ENCODE measurements at regions not wholly inside any gene's neighbourhood (a gene's known extent, or its start where the extent isn't known, plus 50 kb on each side); places are given as distances from the start of the nearest gene placed in this dataset.

- no peak for DNase-seq
Measured at GRCh38 chr9:117547904-117548303, 133.0 kb upstream of the ASTN2 start.

- DNase-seq = no peak
Measured at GRCh38 chr9:117546894-117547678, 132.2 kb upstream of the ASTN2 start.

GRCh38 chr9:117545846-117546245 is 131.0 kb upstream of the ASTN2 start:
- DNase-seq = no peak

GRCh38 chr9:117543089-117543488 is 128.2 kb upstream of the ASTN2 start:
- DNase-seq = no peak

GRCh38 chr9:117542021-117542420 is 127.2 kb upstream of the ASTN2 start:
- no peak for DNase-seq

GRCh38 chr9:117541181-117541580 is 126.3 kb upstream of the ASTN2 start:
- no peak for DNase-seq

GRCh38 chr9:117535973-117536372 is 121.1 kb upstream of the ASTN2 start:
- DNase-seq = no peak

GRCh38 chr9:117535434-117535833 is 120.6 kb upstream of the ASTN2 start:
- DNase-seq = no peak

GRCh38 chr9:117528225-117528624 is 113.4 kb upstream of the ASTN2 start:
- DNase-seq = no peak

GRCh38 chr9:117526674-117527073 is 111.8 kb upstream of the ASTN2 start:
- no peak for DNase-seq

GRCh38 chr9:117523531-117524153 is 108.8 kb upstream of the ASTN2 start:
- no peak for DNase-seq

- DNase-seq = no peak
Measured at GRCh38 chr9:117521293-117521692, 106.4 kb upstream of the ASTN2 start.

- DNase-seq = peak in 1 of 2 experiments; percentile 23
Measured at GRCh38 chr9:117516676-117517632, 102.1 kb upstream of the ASTN2 start.

- DNase-seq = no peak
Measured at GRCh38 chr9:117511852-117512481, 97.1 kb upstream of the ASTN2 start.

- DNase-seq = no peak
Measured at GRCh38 chr9:117496307-117496706, 81.5 kb upstream of the ASTN2 start.

GRCh38 chr9:117494401-117495090 is 79.7 kb upstream of the ASTN2 start:
- no peak for DNase-seq

- DNase-seq = no peak
Measured at GRCh38 chr9:117492476-117492875, 77.6 kb upstream of the ASTN2 start.

GRCh38 chr9:117491491-117491890 is 76.6 kb upstream of the ASTN2 start:
- DNase-seq = no peak

- no peak for DNase-seq
Measured at GRCh38 chr9:117490199-117490598, 75.3 kb upstream of the ASTN2 start.

- no peak for DNase-seq
Measured at GRCh38 chr9:117488659-117489058, 73.8 kb upstream of the ASTN2 start.

- DNase-seq = peak; percentile 36 to 70
Measured at GRCh38 chr9:117487555-117488175, 72.8 kb upstream of the ASTN2 start.

- DNase-seq = no peak
Measured at GRCh38 chr9:117486426-117486825, 71.6 kb upstream of the ASTN2 start.

All from NCI-H187 (cell line).